Glomerular visceral epithelial cell (primary cell): ENCODE measurements at regions not wholly inside any gene's neighbourhood (a gene's known extent, or its start where the extent isn't known, plus 50 kb on each side); places are given as distances from the start of the nearest gene placed in this dataset.

Source experiments
- DNase-seq: peaks from one replicate; pipeline ENCODE4 v3.0.0-alpha.2; 2016; ENCODE audit errors: extremely low spot score

DNA sequence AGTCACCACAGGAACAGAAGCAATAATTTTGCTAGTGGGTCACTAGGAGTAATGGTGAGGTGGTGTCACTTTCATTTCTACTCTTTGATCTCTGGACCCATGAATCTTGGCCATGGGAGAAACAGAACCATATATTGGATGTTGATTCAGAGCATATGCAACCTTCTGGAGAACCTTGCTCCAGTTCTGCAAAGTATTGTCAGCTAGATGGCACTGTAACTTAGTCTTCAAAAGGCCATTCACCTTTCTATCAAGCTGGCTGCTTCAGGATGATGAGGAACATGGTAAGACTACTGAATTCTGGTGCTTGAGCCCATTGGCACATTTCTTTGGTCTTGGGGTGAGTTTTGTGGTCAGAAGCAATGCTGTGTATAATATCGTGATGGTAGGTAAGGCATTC is 129.1 kb upstream of the FBN2 start:
- no peak for DNase-seq

GRCh38 chr5:128667751-128668150 is 129.7 kb upstream of the FBN2 start:
- no peak for DNase-seq

GRCh38 chr5:128668921-128669320 is 130.9 kb upstream of the FBN2 start:
- no peak for DNase-seq

- peak; percentile 29 for DNase-seq
Measured at GRCh38 chr5:128669803-128670202, 131.8 kb upstream of the FBN2 start.

- DNase-seq: no peak
Measured at GRCh38 chr5:128671943-128672342, 133.9 kb upstream of the FBN2 start.

DNA sequence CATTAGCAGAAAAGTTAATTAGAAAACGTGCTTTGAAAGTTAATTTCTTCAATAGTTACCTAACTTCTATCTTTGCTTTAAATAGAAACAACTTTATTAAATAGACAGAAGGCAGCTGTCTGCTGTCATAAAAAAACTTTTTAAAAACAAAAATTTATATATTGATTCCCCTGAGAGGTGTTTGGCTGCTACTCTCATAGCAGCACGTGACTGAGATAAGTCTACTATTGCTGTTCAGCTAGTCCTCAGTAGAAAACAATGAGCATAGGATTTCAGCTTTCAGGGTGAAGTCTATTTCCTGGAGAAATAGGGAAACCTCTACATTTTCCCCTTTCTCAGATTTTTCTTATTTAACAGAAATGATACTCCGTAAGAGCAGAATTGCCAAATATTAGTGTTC is 135.0 kb upstream of the FBN2 start:
- DNase-seq: no peak

- no peak for DNase-seq
Measured at GRCh38 chr5:128673411-128673957, 135.4 kb upstream of the FBN2 start.

- DNase-seq: no peak
Measured at GRCh38 chr5:128673970-128674369, 135.9 kb upstream of the FBN2 start.

DNA sequence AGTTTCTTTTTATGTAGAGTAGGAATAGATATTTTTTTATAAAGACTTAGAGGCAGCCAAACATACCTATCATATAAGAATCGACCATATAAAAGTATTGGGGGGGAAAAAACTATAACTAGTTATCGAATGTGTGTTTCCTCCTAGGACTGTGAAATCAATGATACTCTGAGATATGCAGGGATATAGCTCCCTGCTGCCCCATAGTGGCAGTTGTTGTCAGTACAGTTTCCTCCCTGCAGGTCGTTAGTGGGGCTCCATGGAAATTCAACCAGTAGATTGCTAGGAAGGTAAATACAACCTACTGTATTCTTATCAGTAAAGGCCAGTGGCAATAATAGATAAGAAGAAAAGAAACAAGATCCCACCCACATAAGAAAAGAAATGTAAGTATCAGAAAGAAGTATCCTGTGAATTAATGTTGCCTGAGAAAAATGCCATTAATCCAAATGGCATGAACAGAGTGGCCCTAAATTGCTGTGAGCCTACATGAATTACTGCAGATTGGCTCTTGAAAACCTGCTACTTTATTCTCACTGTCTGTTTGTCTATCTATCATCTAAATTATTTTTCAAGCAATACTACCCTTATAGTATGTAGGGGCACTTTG is 136.9 kb upstream of the FBN2 start:
- peak; percentile 68 for DNase-seq

GRCh38 chr5:128681096-128681495 is 143.1 kb upstream of the FBN2 start:
- no peak for DNase-seq

- no peak for DNase-seq
Measured at GRCh38 chr5:128681764-128682592, 143.9 kb upstream of the FBN2 start.

DNA sequence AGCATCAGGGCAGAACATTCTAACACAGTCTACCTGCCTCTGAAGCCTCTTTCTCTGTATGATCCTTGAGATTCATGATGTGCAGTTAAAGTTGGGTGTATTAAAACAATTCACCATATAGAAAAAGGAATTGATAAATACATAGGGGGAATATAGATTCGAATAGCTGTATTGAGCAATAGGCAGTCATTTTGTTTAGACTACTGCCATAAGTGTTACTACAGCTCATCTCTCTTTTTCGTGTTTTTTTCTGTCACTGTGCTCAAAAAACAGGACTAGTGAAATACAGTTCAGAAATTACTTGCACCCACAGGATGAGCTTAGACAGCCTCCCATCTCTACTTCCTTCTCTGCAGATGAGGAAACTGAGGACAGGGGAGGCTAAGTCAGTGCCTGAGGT is 144.6 kb upstream of the FBN2 start:
- DNase-seq: no peak

DNA sequence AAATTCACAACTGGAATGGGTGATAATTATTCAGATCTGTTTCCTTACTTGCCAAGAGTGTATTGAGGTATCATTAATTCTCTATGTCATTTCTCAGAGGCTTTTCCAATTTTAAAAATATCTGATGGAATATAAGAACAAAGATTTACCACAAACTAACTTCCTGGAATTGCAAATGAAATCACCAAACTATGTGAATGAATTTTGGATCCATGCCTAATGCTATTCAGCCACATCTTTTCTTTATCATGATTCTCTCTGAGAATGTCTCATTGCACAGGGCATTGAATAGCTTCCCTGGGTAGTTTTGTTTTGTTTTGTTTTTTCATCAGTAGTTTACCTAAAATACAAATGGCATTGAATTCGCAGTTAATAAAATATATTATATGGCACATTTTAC is 146.9 kb upstream of the FBN2 start:
- no peak for DNase-seq

DNA sequence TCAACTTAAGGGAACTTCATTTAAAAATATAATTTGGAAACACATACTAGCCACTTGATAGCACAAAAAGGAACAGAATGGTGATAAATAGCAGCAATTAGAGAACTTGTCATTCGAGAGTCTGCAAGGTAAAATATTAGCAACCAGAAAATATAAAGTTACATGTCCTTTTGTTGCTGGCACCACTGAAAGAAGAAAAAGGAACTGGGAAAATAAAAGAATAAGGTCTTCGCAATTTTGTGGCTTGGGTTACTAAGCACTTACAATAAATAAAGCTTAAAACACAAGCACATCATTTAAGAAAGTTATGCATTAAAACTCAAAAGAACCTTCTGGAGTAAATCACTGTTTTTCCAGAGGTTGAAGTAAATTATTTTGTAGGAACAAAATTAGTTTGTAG is 149.9 kb upstream of the FBN2 start:
- DNase-seq: no peak

DNA sequence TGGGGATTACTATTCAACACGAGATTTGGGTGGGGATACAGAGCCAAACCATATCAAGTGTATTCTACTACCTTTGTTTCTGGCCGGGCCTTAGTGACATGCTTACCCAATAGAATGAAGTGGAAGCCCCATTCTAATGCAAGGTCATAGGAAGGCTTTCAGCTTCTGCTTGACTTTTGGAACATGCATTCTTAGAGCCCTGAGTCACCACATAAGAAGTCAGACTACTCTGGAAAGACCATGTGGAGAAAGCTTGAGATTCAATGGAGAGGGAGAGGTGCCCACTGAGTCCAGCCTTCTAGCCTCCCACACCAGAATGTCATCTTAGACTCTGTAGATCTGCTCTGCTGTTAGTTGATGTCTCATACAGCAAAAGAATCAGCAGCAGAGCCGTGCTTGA is 155.7 kb upstream of the FBN2 start:
- DNase-seq: no peak

DNA sequence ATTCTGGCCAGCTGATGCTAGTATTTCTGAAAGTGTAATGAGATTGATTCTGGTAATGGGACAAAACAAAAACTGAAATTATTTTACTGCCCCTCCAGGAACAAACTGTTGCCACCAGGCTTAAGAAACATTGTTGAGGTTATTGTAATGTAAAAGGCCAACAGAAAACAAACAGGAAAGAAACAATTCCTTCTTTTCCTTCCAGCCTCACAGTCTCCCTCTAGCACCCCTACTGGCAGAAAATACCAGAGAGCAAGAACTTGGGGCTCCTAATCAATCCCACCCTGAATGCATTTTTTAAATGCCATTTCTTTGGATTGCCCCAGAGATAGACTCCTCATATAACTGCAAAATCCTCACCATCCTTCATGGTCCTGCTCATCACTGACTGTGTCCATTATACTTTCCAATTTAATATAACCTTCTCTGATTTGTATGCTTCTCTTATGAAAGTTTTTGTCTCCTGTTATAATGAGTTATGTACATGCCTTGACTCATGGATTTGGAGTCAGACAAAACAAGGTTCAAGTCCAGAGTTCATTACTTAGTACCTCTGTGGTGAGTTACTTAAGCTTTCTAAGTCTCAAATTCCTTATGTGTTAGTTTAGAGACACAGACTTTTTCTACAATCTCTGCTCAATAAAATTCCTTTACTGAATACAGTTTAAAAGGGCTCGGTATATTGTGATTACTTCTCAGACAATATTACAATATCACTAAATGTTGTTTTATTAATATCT is 157.9 kb upstream of the FBN2 start:
- DNase-seq: no peak

GRCh38 chr5:128701301-128701700 is 163.3 kb upstream of the FBN2 start:
- no peak for DNase-seq

- DNase-seq: no peak
Measured at GRCh38 chr5:128703322-128703721, 165.3 kb upstream of the FBN2 start.

DNA sequence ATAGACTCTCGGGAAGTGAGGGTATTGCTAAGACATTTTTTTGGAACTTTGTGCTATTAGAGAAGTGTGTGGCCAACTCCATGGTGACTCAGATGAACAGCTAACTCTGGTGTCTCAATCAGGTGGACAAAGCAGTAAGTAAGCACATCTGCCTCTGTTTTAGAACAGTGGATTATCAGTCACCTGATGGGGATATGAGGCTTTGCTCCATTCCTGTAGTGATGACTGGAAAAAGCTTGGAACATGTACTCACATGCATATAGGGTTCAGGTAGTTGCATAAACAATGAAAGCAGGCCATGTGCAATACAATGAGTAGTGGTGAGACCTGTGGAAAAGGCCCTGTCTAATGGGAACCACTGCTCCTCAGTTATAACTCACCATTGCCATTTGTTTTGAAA is 168.2 kb upstream of the FBN2 start:
- DNase-seq: no peak

- DNase-seq: no peak
Measured at GRCh38 chr5:128708841-128709240, 170.8 kb upstream of the FBN2 start.

GRCh38 chr5:128711216-128711615 is 173.2 kb upstream of the FBN2 start:
- no peak for DNase-seq

GRCh38 chr5:128714551-128714950 is 176.5 kb upstream of the FBN2 start:
- DNase-seq: no peak

- DNase-seq: no peak
Measured at GRCh38 chr5:128722551-128722950, 184.5 kb upstream of the FBN2 start.
